Fibroblast of lung (primary cell): ENCODE measurements at regions not wholly inside any gene's neighbourhood (a gene's known extent, or its start where the extent isn't known, plus 50 kb on each side); places are given as distances from the start of the nearest gene placed in this dataset.

Experiments used
- DNase-seq, 2 donors: peaks; one replicate each; pipeline versions ENCODE4 v3.0.0 to v3.0.0-alpha.2; 2010; ENCODE audit warnings: low read depth in 2 of 2
- H2AFZ ChIP-seq: 2 replicates; pipeline ENCODE4 v1.5.1; 2012; ENCODE audit warnings: low read length, control low read depth, inconsistent platforms
- H3K27ac ChIP-seq: 2 replicates; pipeline ENCODE4 v1.5.1; 2011; ENCODE audit warnings: low read length, control low read depth; ENCODE audit not compliant: insufficient read depth
- H3K27me3 ChIP-seq: 2 replicates; pipeline ENCODE4 v1.5.1; 2011; ENCODE audit warnings: mild to moderate bottlenecking, low read length; ENCODE audit not compliant: control insufficient read depth, insufficient read depth
- H3K36me3 ChIP-seq: 2 replicates; pipeline ENCODE4 v1.5.1; 2011; ENCODE audit warnings: low read length; ENCODE audit not compliant: control insufficient read depth, insufficient read depth
- H3K4me1 ChIP-seq: 2 replicates; pipeline ENCODE4 v1.5.1; 2011; ENCODE audit warnings: low read length; ENCODE audit not compliant: control insufficient read depth, insufficient read depth; ENCODE audit errors: extremely low read depth
- H3K4me2 ChIP-seq: 2 replicates; pipeline ENCODE4 v1.5.1; 2011; ENCODE audit warnings: low read length, control low read depth; ENCODE audit not compliant: insufficient read depth; ENCODE audit errors: extremely low read depth
- H3K4me3 ChIP-seq, 4 experiments: fragments of 200-600 bp in 1 of 4; sonication (generic) in 1 of 4; replicated peaks in 1 of 4; 2 replicates each; pipeline ENCODE4 v1.5.1; 2011 to 2016; ENCODE audit warnings: low read length in 4 of 4, low read depth in 3 of 4, mild to moderate bottlenecking in 3 of 4, control low read depth in 2 of 4, inconsistent platforms in 1 of 4, mixed read lengths in 1 of 4; ENCODE audit not compliant: insufficient read depth in 1 of 4; ENCODE audit errors: control extremely low read depth in 1 of 4
- H3K79me2 ChIP-seq: 2 replicates; pipeline ENCODE4 v1.5.1; 2012; ENCODE audit warnings: mild to moderate bottlenecking, low read length, inconsistent platforms; ENCODE audit not compliant: control insufficient read depth, insufficient read depth
- H3K9ac ChIP-seq: 2 replicates; pipeline ENCODE4 v1.5.1; 2011; ENCODE audit warnings: mild to moderate bottlenecking, low read length, control low read depth; ENCODE audit not compliant: insufficient read depth
- H3K9me3 ChIP-seq: 2 replicates; pipeline ENCODE4 v1.5.1; 2012; ENCODE audit warnings: low read depth, low read length; ENCODE audit not compliant: control insufficient read depth, insufficient read depth
- H4K20me1 ChIP-seq: 2 replicates; pipeline ENCODE4 v1.5.1; 2011; ENCODE audit warnings: low read length; ENCODE audit not compliant: control insufficient read depth, insufficient read depth; ENCODE audit errors: extremely low read depth
- EZH2 ChIP-seq: IDR thresholded peaks from 2 replicates; pipeline ENCODE4 v1.5.1; 2012; ENCODE audit warnings: low read length, control low read depth, mild to moderate bottlenecking; ENCODE audit errors: missing control alignments
- TF ChIP-seq, protein P1 (sequence below), 2 donors: IDR thresholded peaks in 1 of 2; conservative IDR thresholded peaks in 1 of 2; 1 replicate in 1 of 2; 2 replicates in 1 of 2; pipeline ENCODE4 v1.5.1; 2011 to 2012; ENCODE audit warnings: low read length in 2 of 2, control low read depth in 1 of 2, inconsistent platforms in 1 of 2, low read depth in 1 of 2, mild to moderate bottlenecking in 1 of 2

DNA sequence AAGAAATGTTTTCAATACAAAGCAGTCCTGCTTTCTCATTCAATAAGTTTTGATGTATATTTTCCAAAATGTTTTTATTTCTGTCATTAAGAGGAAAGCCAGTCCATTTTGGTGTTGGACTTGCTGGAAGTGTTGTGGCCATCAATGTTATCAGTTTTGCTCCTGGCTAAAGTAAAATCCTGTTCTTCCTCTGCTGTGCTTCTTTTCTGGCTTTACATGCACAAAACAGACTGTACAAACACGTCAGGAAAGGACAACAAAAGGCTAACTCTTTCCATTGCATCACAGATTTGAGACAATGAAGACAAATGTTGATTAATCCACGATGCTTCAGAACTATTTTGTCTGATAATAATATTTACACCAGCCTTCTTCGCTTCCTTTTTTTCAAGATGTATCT, 735.4 kb downstream of the LTN1 start:
- Histone ChIP-seq H3K4me2 (no peak overlapping the region), H2AFZ (peak overlapping the region; percentile 51), H3K9ac (no peak overlapping the region), H3K79me2 (no peaks in the 10 kb centered on the region), H3K27ac (no peak overlapping the region), H3K4me3 (no peak overlapping the region), H3K36me3 (no peaks in the 10 kb centered on the region), H3K4me1 (peaks cover 4% of the 10 kb centered on the region), H3K9me3 (no peaks in the 10 kb centered on the region), H3K27me3 (no peaks in the 10 kb centered on the region), H4K20me1 (no peaks in the 10 kb centered on the region)
- DNase-seq = no peak
- no peak for TF ChIP-seq EZH2
- TF ChIP-seq, protein P1, sequence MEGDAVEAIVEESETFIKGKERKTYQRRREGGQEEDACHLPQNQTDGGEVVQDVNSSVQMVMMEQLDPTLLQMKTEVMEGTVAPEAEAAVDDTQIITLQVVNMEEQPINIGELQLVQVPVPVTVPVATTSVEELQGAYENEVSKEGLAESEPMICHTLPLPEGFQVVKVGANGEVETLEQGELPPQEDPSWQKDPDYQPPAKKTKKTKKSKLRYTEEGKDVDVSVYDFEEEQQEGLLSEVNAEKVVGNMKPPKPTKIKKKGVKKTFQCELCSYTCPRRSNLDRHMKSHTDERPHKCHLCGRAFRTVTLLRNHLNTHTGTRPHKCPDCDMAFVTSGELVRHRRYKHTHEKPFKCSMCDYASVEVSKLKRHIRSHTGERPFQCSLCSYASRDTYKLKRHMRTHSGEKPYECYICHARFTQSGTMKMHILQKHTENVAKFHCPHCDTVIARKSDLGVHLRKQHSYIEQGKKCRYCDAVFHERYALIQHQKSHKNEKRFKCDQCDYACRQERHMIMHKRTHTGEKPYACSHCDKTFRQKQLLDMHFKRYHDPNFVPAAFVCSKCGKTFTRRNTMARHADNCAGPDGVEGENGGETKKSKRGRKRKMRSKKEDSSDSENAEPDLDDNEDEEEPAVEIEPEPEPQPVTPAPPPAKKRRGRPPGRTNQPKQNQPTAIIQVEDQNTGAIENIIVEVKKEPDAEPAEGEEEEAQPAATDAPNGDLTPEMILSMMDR (conservative IDR thresholded peaks at IDR 0.05 in 1 of 2, IDR thresholded peaks at IDR 0.05 in 1 of 2; ENCODE audit: low read depth in 1 of 2, low read length in 2 of 2) = no peak

DNA sequence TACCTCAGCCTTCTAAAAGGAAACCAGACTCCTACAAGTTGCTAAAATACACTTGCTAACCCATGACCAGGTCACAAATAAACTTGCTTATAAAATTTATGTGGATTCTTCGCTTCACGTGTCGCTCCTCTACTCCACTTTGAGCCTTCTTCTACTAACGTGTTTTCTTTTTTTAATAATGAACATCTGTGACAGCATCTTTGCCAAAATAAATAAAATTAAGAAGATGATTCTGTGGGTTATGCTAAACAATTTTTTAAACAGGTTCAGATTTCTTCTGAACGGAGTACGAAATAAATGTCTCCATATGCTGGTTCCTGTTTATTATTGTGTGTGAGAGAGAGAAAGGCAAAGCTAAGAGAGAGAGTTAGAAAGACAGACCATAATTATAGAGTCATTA, 735.8 kb downstream of the LTN1 start:
- no peak for DNase-seq
- Histone ChIP-seq H3K9me3 (no peaks in the 10 kb centered on the region), H3K36me3 (no peaks in the 10 kb centered on the region), H3K27me3 (no peaks in the 10 kb centered on the region), H3K4me2 (no peak overlapping the region), H3K79me2 (no peaks in the 10 kb centered on the region), H4K20me1 (no peaks in the 10 kb centered on the region), H3K27ac (no peak overlapping the region), H2AFZ (no peak overlapping the region), H3K9ac (no peak overlapping the region), H3K4me1 (peaks cover 4% of the 10 kb centered on the region), H3K4me3 (no peak overlapping the region)
- TF ChIP-seq EZH2 = no peak
- TF ChIP-seq, protein P1 (conservative IDR thresholded peaks at IDR 0.05 in 1 of 2, IDR thresholded peaks at IDR 0.05 in 1 of 2; ENCODE audit: low read depth in 1 of 2, low read length in 2 of 2) = no peak

DNA sequence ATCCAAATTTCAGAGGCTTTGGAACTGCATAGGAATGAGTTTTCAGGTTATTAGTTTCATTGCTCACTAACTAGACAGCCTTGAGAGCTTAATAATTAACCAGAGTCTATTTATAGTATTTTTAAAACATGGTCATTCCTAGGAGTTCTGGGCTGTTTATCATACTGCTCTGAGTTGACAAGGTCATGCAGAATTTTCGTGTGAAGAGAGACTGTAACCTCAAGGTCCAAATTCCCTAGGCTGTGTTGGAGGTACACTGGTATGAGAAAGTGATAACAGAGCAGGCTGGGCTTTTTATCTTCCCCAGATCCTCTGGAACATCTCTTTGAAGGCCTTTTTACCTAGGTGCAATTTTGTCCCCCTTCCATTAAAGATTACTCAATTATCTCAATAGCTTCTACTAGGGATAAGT, 736.3 kb downstream of the LTN1 start:
- Histone ChIP-seq H3K4me2 (peak overlapping the region; percentile 19), H3K27me3 (no peaks in the 10 kb centered on the region), H3K9ac (no peak overlapping the region), H3K79me2 (no peaks in the 10 kb centered on the region), H3K9me3 (no peaks in the 10 kb centered on the region), H3K27ac (no peak overlapping the region), H4K20me1 (no peaks in the 10 kb centered on the region), H3K36me3 (no peaks in the 10 kb centered on the region), H3K4me3 (no peak overlapping the region), H3K4me1 (peaks cover 4% of the 10 kb centered on the region), H2AFZ (no peak overlapping the region)
- DNase-seq = peak in 1 of 2 donors; percentile 64
- no peak for TF ChIP-seq EZH2
- TF ChIP-seq, protein P1 (conservative IDR thresholded peaks at IDR 0.05 in 1 of 2, IDR thresholded peaks at IDR 0.05 in 1 of 2; ENCODE audit: low read depth in 1 of 2, low read length in 2 of 2) = no peak
